HG03025 (cell line): ENCODE measurements at regions not wholly inside any gene's neighbourhood (a gene's known extent, or its start where the extent isn't known, plus 50 kb on each side); places are given as distances from the start of the nearest gene placed in this dataset.
"Not testable (repeated sequence)": the region's sequence is repeated elsewhere in the genome, so short reads cannot be mapped to it uniquely, and the experiment has no call there.

Experiments used
- ATAC-seq: cut with Tn5 transposase; IDR thresholded peaks from one replicate; pipeline ENCODE4 v1.9.1; 2021; ENCODE audit warnings: mild to moderate bottlenecking, moderate library complexity; ENCODE audit not compliant: unreplicated experiment, low FRiP score

DNA sequence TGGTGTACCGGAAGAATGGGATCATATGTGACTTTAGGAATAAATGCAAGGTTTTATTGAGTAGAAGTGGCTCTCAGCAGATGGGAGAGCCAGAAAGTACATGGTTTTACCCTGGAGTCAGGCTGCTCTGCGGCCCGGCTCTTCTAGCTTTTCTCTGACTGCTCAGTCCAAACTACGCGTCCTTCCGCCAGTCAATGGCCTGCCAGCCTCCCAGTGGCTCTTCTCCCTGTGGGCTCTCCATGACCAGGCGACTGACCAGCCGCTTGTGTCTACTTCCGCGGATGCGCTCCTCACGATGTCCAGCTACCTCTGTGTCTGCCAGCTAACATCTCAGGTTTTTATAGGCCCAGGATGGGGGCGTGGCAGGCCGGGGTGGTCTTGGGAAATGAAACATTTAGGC is 220.4 kb downstream of the VAPA start:
- ATAC-seq: no peak

DNA sequence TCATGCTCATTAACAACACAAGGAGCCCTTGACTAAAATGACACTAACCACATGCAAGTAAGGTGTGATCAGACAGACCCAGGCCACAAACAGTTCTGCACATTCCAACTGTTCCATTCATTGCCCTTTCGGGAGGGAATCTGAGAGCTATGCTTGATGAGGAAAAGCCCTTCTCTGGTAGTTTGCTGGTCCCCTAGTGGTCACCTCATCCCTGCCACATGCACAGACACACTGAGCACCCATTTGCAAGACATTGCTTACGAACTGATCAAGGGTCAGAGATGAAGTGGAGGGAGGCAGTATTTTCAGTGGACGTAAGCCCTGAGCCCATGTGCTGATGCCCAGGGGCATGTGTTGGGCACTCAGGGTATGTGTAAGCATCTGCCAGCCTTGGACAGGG is 220.9 kb downstream of the VAPA start:
- ATAC-seq: not testable (repeated sequence)

- ATAC-seq: no peak
These were observed 221.6 kb downstream of the VAPA start for GRCh38 chr18:10135302-10135926.

DNA sequence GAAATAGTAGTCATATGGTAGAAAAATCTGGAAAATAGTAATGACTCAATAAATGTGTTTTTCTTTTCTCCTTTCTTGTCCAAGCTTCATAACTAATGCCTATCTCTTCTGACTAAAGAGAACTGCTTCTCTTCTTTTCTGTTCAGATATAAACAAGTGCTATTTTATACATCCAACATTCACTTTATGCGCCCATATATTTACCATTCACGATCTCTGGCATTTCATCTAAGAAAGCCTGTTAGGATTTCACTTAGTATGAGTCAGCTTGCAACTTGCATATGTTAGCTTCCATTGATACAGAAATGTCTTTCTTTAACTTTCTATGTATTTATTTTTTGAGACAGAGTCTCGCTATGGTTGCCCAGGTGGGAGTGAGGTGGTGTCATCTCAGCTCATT is 224.9 kb downstream of the VAPA start:
- no peak for ATAC-seq

- no peak for ATAC-seq
These were observed 226.1 kb downstream of the VAPA start for GRCh38 chr18:10139783-10140410.

GRCh38 chr18:10140461-10141282 is 226.9 kb downstream of the VAPA start:
- ATAC-seq: no peak

DNA sequence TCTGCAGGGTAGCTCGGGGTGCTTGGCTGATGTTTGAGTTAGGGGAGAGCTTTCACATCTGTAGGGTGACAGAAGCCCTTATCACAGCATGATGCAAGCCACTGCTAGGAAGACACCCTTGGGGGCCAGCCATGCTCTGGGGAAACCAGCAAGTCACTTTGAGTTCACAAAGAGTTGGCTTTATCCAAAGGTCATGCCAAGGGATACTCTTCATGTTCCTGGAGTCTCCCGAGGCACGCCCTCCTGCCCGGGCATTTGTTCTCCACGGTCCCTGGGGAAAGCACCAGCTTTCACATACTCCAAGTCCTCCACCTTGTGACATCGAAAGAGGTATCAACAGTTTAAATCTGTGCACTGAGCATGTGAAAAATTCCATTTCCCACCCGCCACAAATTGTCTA is 227.7 kb downstream of the VAPA start:
- no peak for ATAC-seq

DNA sequence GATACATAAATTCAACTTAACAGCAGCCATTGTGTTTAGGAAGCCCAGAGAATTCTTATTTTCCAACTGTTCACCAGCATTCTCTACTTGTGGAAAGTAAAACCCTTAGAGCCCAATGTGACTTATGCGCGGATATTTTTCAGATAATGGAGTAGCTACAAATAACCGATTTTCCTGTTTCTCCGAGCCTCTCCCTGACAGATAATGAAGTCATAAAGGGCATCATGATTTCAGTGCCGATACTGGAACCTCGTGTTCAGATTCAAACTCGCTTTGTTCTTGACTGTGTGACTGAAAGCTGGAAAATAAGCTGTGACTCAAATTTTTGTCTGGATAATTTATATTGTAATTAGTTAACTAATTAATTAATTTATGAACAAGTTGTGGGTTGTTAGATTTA is 228.2 kb downstream of the VAPA start:
- ATAC-seq: no peak

DNA sequence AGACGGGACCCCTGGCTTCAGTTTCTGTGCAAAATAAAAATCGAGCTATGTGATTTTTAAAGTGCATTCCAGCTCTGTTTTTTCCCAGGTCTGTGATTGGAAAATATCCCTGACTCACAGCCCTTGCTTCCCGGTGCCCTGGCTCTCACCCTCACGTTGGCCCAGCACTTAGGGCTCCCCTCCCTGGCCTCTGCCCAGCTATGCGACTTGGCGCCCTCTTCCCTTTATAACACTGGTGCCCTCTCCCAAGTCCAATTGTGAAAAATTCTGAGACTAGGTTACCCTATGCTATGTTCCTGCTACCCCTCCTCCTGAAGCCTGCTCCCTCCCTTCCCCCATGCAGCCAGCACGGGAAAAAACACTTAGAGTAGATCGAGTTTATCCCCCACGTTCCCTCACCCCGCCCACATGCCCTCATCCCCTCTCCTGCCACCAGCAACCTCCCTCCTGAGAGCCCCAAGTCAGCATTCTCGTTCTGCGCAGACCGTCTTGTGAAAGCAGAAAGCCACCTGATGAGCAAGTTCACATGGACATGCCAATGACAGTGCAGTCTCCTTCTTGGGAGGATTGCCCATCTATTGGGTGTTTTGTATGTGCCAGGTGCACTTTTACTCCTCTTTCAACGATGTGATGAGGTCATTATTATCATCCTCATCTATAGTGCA is 228.8 kb downstream of the VAPA start:
- no peak for ATAC-seq

DNA sequence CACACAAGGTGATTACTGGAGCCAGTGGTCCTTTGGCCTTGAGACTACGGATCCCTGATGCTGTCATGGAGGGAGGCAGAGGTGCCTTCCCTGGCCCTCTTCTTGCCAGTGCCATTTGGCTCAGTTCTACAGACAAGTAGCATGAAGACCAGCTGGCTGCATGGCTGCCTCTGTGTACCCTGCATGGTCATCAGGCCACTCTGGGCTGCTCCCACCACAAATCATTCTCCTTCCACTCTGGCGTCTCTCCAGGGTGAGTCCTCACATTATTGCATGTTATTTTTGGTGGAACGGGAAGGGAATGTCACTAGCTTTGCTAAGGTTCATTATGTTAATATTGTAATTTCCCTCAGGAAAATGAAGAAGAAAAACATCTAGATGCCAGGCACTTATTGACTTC is 229.8 kb downstream of the VAPA start:
- ATAC-seq: no peak

GRCh38 chr18:10145546-10145945 is 231.7 kb downstream of the VAPA start:
- ATAC-seq: no peak

- no peak for ATAC-seq
These were observed 233.4 kb downstream of the VAPA start for GRCh38 chr18:10147226-10147625.

DNA sequence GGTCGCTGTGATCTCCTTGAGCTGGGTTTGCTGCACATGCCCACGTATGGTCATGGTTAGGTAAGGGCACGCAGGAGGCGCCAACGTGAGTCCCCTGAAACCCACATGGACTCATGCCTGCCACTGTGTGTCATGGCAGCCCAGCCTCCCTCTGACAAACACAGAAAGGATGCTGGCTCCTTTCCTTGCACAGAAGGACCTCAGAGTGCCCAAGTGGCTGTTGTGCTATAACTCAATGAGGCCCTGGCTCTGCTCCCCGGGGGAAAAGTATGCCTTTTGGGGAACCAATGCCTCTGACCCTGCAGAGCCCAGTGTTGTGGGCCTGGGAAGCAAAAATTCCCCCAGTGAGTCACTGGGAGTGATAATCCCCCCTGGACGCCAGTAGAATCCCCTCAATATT is 233.9 kb downstream of the VAPA start:
- no peak for ATAC-seq

DNA sequence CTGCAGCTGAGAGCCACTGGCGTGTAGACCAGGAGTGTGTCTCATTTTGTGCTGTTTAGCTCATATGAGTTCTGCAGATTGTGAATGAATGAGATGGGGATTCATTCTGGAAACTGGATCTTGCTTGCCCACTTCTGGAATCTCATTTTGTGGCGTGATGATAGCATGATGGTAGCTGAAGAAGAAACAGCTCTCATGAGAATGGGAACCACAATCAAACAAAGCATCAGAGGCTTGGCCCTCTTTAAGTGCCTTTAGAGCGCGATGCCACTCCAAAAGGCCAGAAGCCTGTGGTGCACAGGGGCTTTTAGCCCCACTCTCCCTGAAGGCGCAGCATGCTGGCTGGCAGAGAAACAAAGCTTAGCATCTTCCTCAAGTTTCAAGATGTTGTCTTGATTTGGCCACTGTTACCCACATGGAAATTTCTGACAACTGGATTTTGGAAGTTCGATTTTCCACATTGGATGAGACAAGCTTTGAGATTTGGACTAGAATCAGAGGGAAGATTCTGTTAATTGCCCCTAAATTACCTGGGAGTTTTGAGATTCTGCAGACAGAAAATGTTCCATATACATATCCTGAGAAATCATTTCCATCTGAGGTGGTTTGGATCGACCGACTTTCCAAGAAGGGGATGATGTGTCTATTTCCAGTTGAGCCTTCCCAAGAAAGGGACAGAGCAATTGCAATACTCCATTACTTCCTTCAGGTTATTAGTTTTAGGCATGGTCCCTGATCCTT is 234.5 kb downstream of the VAPA start:
- ATAC-seq: no peak

DNA sequence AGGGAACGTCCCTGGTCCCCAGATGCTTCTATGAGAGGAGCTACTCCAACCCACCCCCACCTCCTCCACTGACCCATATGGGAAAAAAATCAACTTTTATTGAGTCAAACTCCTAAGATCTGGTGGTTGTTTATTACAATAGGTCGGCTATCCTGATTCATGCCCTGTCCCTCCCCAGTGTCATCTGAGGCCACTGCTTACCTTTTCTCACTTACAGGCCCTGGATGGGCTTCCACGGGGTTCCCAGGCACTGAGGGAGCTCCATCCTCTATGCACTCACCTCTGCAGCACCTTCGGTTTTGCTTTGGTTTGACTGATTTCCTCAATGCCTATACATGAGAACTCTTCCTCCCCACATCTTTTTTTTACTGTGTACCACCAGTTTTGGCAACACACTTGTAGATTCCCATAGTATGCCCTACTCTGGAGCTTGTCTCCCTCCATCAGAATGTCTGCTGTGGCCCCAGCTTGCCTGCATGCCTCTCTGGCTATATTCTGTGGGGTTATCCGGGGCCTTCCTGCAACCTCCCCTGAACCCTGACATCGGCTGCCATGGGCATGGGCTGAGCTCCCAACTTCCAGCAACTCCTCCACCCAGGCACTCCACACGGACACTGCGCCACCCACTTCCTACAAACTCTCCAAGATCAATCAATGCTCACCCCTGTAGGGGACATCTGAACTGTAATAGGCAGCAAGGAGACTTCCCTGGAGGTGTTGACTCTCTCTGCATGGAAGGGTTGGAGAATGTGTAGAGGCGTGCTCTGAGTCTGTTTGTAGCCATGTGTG is 236.1 kb downstream of the VAPA start:
- no peak for ATAC-seq

DNA sequence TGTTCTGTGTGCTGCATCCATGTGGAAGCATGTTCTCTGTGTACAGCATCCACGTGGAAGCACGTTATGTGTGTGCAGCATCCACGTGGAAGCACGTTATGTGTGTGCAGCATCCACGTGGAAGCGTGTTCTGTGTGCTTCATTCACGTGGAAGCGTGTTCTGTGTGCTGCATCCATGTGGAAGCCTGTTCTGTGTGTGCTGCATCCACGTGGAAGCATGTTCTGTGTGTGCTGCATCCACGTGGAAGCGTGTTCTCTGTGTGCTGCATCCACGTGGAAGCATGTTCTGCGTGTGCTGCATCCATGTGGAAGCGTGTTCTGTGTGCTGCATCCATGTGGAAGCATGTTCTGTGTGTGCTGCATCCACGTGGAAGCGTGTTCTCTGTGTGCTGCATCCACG is 236.8 kb downstream of the VAPA start:
- not testable (repeated sequence) for ATAC-seq

DNA sequence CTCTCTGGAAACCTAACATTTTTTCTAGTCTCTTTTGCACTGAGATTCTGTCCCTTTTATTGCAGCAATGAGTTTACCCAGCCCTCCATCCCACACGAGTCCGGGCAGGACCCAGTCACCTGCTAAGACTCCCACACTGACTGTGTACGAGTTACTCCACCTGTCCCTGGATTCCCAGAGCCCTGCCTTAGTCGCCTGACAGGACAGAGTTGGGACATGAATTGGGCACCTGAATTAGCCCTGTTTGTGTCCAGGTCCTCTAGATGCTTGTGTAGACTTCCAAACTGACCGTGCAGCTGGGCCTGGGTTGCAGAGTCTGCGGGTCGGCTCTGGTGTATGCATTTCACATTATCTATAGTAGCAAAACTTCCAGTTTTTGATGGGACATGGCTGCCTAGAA is 238.7 kb downstream of the VAPA start:
- no peak for ATAC-seq

DNA sequence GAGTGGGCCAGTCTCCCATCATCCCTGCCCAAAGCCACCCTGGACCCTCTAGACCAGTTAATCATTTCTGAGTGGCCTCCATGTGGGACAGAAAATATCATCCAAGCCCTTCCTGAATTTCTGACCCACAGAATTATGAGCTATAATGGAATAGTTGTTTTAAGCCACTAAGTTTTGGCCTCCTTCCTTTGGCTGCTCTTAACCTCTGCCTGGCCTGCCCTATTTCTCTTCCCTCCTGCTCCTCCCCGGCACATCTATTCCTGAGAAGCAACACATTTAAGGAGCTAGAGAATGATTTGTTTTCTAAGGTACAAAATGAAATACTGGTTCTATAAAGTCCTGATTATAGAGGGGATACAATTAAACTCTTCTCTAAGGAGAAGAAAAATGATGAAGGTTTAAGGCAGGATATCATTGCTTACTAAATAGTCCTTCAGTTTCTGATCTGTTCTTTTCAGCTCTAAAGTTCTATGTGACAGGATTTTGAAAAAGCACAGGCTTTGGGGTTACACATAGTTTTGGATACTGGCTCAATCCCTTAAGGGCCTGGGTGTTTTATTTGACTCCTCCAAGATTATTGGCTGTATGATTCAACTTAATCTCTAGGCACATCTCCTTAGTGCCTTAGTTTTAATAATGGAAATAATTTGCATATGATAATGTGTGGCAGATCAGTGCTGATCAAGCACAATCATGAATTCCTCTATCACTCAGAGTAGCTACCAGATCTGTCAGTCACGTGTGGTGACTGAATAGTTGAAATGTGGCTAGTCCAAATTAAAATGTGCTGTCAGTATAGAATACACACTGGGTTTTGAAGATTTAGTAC is 240.3 kb downstream of the VAPA start:
- ATAC-seq: no peak

GRCh38 chr18:10157706-10158105 is 243.9 kb downstream of the VAPA start:
- no peak for ATAC-seq
